ENCODE measurements at regions not wholly inside any gene's neighbourhood (a gene's known extent, or its start where the extent isn't known, plus 50 kb on each side); places are given as distances from the start of the nearest gene placed in this dataset. TPM values are rescaled to one million over a fixed set of nuclear protein-coding genes. Genes with fewer than 3 reads are reported as not detected.

DNA sequence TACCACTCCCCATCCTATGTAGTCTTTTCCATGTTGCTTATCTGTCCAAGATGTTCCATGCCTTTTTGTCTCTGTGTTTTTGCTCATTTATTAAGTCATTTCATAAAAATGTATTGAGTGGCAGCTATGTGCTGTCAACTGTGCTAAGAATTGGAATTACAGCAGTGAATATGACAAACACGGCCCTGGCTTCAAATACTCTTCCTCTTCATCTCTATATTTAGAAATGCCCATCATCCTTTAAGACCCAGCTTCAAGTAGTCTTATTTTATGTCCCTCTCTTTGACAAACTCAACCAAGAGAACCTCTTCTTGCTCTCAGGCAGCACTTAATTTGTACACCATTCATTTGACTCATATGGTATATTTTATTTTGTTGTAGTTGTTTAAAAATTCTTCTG lies 55.4 kb upstream of the AMOT start:
- no peak overlapping the region for H3K4me3 ChIP-seq (ENCODE audit: low read depth, low read length)
- TF ChIP-seq CTCF (IDR thresholded peaks at IDR 0.05; ENCODE audit: insufficient read depth, low read depth, low read length) = no peak
- no peak for DNase-seq (ENCODE audit: low read depth)
- CTCF ChIA-PET = no interaction called here
- no peaks in the 10 kb centered on the region for H3K27me3 ChIP-seq (ENCODE audit: control insufficient read depth, insufficient read depth, low read length)
- no peaks in the 10 kb centered on the region for H3K36me3 ChIP-seq (ENCODE audit: control insufficient read depth, insufficient read depth, low read length)
- POLR2A ChIA-PET = no interaction called here

Small RNA genes in the stretch of these regions (small RNA-seq; reads per million reads assigned to genes)
- gene AL031183.1 (ENCODE audit: insufficient read length, low read depth, low replicate concordance) (not detected), gene RF00012 (ENCODE audit: insufficient read length, low read depth, low replicate concordance) (not detected), gene RF00088 (ENCODE audit: insufficient read length, low read depth, low replicate concordance) (not detected), gene RN7SL93P (ENCODE audit: insufficient read length, low read depth, low replicate concordance) (not detected), gene RNU1-57P (ENCODE audit: insufficient read length, low read depth, low replicate concordance) (not detected), gene RNU6-1015P (ENCODE audit: insufficient read length, low read depth, low replicate concordance) (not detected)
